T47D (cell line): ENCODE measurements at regions not wholly inside any gene's neighbourhood (a gene's known extent, or its start where the extent isn't known, plus 50 kb on each side); places are given as distances from the start of the nearest gene placed in this dataset.

Experiments used
- DNase-seq, 2 experiments: peaks; one replicate each; pipeline versions ENCODE4 v3.0.0 to v3.0.0-alpha.2; 2011 to 2012; ENCODE audit warnings: low read depth in 1 of 2, low spot score in 1 of 2
- JUND ChIP-seq: IDR thresholded peaks from 2 replicates; pipeline ENCODE4 v1.6.1; 2012; ENCODE audit warnings: low read depth
- in situ Hi-C: cut with HindIII; loops from 2 replicates; pipeline ENCODE4 v1.10.0; 2016; ENCODE audit warnings: low sequenced_read_pairs, low pct_unique_long_range_greater_than_20kb

DNA sequence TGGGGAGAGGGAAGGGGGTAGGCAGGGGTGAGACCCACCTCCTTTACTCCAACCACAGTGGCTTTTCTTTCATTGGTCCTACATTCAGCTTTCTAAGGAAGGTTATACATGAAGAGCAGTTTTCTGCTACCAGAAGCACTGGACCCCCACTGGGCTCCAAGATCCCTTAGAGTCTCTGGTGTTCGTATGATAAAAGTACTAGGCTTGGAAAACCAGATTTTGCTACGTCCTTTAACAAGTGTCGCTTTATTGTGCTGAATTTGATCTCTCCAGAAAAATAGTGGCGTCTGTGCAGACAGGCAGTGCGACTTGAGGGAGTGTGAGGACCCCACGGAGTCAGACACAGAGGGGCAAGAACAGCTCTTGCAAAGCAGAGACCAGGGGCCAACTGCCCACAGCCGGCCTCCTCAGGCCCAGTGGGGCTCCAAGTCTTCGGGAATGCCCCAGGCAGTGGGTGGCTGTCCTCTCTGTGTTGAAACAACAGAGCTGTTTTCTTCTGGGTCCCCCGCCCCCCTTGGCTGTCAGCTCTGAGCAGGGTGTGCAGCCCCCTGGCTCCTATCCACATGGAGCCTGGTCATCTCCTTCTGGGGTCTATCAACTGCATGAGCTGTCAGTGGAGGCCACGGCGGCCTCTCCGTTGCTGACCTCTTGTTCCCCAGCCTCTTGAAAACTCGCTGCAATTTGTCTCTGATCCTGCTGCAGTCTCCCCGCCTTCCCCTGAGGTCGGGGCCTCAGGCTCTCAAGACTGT lies 333.2 kb downstream of the RPS24 start:
- DNase-seq = no peak
- in situ Hi-C loops = no loop called here
- TF ChIP-seq JUND = no peak

DNA sequence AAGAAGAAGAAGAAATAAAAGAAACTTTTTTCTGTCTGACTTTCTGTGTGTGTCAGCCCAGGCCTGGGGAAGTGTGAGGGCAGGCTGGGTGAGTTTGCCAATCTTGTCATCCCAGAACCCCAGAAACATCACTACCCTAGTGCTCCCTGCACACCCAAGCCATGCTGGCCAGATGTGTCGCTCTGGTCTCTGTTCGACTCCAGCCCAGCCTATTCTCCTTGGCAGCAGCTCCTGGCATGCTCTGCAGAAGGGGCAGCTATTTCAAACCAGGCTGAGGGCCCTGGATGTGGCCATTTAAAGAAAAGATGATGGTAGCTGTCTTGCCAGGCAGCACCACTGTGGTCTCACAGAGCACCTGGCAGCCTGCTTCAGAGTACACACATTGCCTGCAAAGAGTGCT lies 334.1 kb downstream of the RPS24 start:
- in situ Hi-C loops = no loop called here
- DNase-seq = no peak
- no peak for TF ChIP-seq JUND

DNA sequence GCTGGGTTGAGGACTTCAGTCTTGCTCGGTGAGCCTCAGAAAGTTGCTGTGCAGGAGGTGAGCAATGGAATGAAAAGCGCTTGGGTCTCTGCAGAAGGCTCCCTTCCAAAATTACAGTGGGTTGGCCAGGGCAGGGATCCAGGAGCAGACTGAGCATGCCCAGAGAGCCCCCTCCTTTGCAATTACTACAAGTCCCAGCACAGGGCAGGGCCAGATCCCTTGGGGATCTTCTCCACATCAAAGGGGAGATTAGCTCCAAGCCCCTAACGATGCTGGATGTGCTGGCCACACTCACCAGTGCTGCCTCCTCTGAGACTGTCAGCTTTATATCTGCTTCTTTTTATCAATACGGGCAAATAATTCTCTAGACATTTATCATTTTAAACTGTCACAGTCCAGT lies 337.5 kb downstream of the RPS24 start:
- DNase-seq = no peak
- in situ Hi-C loops = no loop called here
- no peak for TF ChIP-seq JUND

DNA sequence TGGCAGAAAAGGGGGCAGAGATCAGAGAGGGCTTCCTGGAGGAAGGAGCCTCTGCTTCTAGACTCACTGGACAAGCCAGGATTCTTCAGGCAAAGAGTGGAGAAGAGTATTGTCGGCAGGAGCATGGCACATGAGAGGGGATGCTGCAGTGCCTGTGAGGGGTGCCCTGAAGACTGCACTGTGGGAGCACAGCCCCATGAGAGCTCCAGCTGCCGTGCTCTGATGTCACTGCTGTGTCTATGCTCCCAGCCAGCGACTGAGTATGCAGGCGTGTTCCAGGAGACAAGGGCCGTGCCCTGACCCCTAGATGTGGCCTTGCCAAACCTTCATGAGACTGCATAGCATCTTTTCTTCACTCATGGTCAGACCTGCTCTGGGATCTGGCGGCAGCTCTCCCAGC lies 339.1 kb downstream of the RPS24 start:
- no peak for TF ChIP-seq JUND
- no peak for DNase-seq
- in situ Hi-C loops = no loop called here

DNA sequence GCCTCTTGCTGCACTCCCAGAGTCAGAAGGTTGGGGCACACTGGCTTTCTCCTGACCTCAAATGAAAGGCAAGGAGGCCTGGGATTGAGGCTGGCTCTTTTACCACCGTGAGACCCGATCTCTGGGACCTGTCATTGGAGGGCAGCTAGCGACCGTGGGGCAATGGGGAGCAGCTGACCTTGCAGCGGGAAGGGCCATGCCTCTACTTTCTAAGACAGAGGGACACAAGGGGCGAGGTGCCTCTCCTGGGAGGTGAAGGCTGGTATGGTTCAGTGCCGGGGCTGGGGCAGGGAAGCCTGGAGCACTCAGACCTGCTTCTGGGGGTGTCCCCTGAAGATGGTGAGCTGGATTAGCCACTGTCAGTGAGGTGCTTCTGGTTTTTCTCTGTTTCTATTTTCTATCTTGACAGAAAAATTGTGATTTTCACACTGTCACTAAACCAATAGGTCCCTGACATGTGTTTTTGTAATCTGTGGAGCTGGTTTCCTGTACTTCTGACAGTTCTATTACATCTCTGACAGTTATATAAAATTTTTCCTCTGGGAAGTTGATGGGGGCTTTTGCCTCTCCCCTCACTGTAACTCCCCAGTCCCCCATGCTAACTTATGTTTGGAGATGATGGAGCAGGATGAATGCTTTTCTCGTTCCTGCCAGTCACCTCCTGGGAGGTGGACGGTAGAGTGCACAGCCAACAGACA lies 340.8 kb downstream of the RPS24 start:
- in situ Hi-C loops = no loop called here
- no peak for DNase-seq
- no peak for TF ChIP-seq JUND

DNA sequence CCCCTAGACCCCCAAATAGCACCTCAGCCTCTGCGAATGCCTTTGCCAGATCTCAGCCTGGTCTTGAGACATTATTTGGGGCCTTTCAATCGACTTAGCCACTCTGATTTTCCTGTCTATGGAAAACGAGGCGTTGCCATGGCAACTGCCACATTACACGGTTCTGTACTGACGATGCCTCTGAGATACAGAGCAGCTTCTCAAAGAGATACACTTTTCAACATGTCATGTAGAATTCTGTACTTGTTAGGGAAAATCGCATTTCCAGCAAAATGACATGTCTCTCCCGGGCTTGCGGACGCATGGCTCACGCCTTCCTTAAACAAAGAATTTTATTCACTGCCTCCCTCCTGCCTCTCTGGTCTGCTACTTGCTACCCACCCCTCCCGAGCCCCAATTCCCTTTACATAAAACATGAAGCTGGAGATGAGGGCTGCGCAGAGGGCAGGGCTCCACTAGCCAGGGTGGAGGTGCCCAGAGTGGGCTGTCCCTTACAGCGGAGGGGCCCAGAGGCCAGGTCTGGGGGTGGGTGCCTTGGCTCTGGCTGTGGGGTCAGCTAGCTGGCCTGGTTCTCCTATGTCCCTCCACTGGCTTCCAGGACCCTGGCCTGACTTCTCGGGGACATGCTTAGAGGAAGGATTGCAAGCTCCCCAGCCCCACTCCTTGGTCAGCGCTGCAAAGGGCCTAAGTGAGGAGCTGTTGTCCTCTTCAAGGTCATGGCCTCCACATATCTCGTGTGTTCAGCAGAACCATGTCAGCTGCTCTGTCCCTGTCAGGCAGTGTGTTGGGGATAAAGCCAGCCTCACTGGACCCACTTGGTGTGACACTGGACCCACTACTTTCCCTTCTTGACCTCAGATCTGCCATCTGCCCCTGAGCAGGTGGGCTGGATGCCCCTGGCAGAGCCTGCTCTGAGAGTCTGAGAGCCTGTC lies 342.5 kb downstream of the RPS24 start:
- TF ChIP-seq JUND = no peak
- DNase-seq = no peak
- in situ Hi-C loops = no loop called here

DNA sequence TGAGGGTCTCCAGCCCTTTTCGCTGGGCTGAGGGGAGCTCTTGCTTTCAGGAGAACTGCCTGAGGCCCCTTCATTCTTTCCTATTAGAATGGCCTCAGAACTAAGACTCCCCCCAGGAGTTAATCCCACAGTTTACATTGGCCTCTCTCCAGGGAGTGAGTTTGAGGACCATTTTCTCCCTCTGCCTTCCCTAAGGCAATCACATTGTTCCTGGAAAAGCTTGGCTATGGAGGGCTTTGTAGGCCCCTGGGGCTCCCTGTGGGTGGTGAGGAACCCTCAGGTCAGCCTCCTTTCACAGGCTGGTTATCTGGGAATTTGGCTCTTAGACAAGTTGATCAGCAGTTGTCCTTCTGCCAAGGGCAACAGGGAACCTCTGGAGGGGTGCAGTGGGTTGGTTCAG lies 343.7 kb downstream of the RPS24 start:
- in situ Hi-C loops = no loop called here
- no peak for TF ChIP-seq JUND
- no peak for DNase-seq

DNA sequence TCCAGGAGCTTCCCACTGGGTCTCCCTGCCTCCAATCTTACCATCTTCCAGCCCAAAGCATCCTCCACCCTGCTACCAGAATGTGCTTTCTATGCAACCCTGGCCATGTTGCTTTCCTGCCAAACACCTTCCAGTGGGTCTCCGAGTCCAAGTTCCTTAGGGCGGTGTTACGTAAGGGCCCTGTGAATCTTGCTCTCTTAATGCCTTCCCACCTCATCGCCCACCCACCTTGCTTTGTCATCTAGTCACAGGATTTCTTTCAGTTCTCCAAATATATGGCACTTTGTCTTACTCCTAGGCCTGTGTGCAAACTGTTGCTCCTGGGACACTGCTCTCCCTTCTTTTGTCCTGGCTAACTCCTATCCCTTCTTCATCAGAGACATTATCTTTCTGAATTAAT lies 344.5 kb downstream of the RPS24 start:
- TF ChIP-seq JUND = no peak
- no peak for DNase-seq
- in situ Hi-C loops = no loop called here

DNA sequence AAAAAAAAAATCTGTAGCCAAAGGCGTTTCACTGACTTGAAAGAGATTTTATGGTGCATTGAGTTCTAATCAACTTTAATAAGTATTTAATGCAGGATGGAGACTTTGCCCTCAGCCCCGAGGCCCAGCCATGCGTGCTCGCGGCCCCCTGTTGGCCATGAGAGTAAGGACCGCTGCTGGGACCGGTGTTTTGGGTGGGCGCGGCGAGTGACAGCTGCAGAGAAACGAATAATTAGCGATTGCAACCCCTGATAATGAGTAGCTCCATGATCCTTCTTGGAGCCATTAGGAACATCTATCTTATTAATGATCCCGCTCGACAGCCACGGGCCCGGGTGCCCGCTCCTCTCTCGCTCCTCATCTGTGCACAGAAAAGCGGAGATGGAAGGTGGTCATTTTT lies 347.4 kb downstream of the RPS24 start:
- no peak for TF ChIP-seq JUND
- no peak for DNase-seq

DNA sequence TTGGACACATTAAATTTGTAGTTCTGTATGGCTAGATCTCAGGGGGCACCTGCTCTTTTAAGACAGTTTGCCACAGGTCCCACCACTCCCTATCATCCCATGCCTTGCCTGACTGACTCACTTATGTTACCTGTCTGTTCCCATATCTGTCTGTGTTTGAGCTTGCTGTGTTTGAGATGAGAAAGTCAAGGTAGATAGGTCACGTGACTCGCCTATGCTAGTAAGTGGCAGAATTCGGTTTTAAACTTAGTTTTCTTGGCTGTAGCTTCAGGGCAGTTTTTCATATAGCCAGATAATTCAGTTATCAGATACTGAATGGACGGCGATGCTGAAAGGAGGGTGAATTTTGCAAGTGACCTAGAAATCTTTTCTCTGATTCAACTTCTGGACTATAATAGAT lies 348.4 kb downstream of the RPS24 start:
- in situ Hi-C loops = no loop called here
- no peak for DNase-seq
- TF ChIP-seq JUND = no peak

More for the DNA sequence above, 347.4 kb downstream of the RPS24 start:
- in situ Hi-C loops = no loop called here

DNA sequence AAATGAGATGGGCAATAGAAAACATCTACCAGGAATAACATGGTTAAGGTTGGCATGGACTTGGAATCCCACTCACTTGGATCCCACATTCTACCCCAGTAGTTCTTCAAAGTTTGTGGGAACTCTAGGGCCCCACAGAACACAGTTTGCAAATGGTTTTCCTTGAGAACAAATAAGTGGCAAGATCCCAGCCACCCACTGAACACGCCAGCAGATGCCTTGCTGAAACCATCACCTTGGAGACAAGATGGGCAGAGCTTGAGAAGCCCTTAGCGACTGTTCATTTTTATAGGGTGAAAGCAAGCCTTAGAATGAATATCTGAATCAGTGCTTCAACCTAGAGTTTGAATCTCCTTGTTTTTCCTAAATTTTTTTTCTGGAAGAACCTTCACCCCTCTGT lies 349.1 kb downstream of the RPS24 start:
- TF ChIP-seq JUND = no peak
- in situ Hi-C loops = no loop called here
- DNase-seq = no peak

DNA sequence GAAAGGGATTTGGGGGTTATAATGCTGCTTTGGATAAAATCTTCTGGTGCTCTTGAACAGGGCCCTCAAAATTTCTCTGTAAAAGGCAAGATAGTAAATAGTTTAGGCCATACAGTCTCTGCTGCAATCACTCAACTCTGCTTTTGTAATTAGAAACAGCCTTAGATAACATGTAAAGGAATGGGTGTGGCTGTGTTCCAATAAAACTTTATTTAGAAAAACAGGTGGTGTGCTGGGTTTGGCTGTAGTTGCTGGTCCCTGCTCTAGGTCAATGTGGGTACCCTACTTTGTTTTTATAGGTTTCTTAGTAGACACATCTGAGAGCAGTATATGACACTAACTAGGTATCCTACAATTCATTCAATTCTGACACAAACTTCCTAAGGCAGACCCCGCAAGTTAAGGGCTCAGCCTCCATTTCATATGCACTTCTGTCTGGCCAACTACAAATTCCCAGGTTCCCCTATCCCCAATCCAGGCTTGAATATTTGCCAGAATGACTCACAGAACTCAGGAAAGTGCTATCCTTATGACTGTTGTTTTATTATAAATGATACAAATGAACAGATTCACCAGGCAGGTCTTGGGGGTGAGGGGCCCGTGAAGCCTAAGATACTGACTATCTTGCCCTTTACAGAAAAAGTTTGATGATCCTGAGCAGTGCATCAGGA lies 349.9 kb downstream of the RPS24 start:
- no peak for TF ChIP-seq JUND
- in situ Hi-C loops = no loop called here
- DNase-seq = no peak
